Peyer's patch (tissue), 4 donors: ENCODE measurements at regions not wholly inside any gene's neighbourhood (a gene's known extent, or its start where the extent isn't known, plus 50 kb on each side); places are given as distances from the start of the nearest gene placed in this dataset.

ENCODE experiments used
- POLR2A ChIP-seq, 2 donors: fragments of 450-650 bp; IDR thresholded peaks; one replicate each; pipeline ENCODE4 v1.5.1; 2017; ENCODE audit warnings: antibody characterized with exemption in 2 of 2, mild to moderate bottlenecking in 2 of 2, moderate library complexity in 2 of 2
- TF ChIP-seq, protein P1 (sequence below), 6 experiments: fragments of 450-650 bp in 4 of 6; fragments of 200-600 bp in 2 of 6; sonication (generic) in 1 of 6; IDR thresholded peaks; one replicate each; pipeline ENCODE4 v1.5.1; 2017 to 2019; ENCODE audit warnings: antibody characterized with exemption in 6 of 6, mild to moderate bottlenecking in 3 of 6, moderate library complexity in 1 of 6

DNA sequence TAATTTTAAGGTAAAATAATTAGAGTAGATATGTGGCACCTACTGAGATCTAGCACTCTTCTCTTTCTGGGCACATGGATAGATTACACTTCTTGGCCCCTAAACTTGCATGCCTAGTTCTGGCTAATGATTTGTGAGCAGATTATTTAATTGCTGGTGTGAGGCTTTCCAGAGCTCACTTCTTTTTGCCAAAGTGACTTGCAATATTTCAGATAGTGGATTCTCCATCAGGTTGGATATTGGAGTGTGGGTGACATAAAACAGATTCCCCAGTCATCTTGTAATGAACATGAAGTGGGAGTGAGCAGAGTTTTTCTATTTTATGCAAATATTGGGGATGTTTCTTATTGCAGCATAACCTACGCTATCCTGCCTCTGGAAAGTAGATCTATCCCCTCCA is 247.9 kb downstream of the KLF5 start:
- TF ChIP-seq, protein P1, sequence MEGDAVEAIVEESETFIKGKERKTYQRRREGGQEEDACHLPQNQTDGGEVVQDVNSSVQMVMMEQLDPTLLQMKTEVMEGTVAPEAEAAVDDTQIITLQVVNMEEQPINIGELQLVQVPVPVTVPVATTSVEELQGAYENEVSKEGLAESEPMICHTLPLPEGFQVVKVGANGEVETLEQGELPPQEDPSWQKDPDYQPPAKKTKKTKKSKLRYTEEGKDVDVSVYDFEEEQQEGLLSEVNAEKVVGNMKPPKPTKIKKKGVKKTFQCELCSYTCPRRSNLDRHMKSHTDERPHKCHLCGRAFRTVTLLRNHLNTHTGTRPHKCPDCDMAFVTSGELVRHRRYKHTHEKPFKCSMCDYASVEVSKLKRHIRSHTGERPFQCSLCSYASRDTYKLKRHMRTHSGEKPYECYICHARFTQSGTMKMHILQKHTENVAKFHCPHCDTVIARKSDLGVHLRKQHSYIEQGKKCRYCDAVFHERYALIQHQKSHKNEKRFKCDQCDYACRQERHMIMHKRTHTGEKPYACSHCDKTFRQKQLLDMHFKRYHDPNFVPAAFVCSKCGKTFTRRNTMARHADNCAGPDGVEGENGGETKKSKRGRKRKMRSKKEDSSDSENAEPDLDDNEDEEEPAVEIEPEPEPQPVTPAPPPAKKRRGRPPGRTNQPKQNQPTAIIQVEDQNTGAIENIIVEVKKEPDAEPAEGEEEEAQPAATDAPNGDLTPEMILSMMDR (IDR thresholded peaks at IDR 0.05) = no peak
- no peak for TF ChIP-seq POLR2A (IDR thresholded peaks at IDR 0.05)
